Right ventricle myocardium inferior (tissue), 1 donor: ENCODE measurements at regions not wholly inside any gene's neighbourhood (a gene's known extent, or its start where the extent isn't known, plus 50 kb on each side); places are given as distances from the start of the nearest gene placed in this dataset.
A peak's percentile ranks its signal among the peaks of the same experiment; 100 is the strongest.
"Not testable (repeated sequence)": the region's sequence is repeated elsewhere in the genome, so short reads cannot be mapped to it uniquely, and the experiment has no call there.

Source experiments
- ATAC-seq: fragments of 200-7000 bp; cut with Tn5 transposase; one replicate; pipeline ENCODE4 v1.9.1; 2020; ENCODE audit warnings: mild to moderate bottlenecking, moderate library complexity
- DNase-seq: peaks from one replicate; pipeline ENCODE4 v3.0.0; 2021; ENCODE audit errors: missing footprints
- intact Hi-C: fragments of 100-400 bp; cut with DNase I; formaldehyde crosslinking; loops from one replicate; pipeline ENCODE4 v1.11.0; 2022
- donor health status: DM: no; HTN: yes; CAD: no; lungs with severe emphysema.

DNA sequence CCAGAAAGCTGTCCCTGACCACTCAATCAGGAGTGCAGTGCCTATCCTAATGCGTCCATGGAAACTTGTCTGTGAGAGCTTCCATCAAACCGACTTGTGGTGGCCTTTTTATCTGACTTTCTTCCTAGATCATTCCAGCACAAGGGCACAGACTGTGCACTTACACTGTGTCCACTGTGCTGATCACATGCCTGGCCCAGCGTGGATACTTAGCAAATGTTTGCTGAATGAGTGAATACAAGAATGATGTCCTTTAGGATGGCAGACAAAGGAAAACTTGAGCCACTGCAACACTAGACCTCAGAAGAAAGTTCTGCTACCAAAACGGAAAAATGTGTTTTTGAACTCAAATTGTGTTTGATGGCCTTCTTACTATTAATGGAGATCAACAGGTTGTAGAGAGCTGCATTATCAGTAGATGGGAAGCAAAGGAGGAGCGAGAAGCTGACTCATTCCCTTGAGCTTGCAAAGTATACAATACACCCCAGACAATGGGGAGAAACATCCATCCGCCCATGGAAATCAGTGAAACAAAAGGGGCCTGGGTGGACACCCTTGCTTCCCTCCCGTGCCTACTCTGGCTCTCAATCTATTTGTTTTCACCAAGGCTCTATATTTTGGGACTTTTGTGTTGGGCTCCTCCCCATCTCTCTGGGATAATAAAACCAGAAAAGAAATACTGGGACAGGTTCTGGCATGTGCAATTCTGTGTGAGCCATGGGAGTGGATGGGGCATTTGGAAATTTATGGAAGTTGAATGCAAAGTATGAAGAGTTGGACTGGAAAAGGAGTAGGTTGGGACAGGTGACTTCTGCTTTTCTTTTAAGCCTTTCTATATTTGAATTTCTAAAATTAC lies 76.2 kb upstream of the ZFAND5 start:
- ATAC-seq (no peak), DNase-seq (no peak)
- intact Hi-C loops: no loop called here

DNA sequence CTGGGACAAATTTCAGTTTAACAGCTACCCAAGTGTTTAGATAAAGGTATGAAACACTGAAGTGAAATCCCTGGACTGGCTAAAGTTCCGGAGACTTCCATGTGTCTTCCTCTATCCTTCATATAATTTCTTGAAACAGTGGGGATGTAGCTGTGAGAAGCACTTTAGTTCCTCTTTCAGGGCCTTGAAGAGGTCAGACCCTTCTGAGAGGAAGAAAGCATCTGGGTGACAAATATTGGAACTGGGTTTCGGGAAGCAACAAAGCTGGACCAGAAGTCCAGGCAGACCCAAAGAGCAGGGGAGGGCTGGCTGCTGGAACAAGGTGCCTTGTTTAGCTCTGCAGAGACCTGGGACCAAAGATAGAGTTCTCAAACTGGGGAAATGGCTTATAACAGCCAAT lies 75.4 kb upstream of the ZFAND5 start:
- ATAC-seq: peak; percentile 57
- intact Hi-C loops: no loop called here
- no peak for DNase-seq

DNA sequence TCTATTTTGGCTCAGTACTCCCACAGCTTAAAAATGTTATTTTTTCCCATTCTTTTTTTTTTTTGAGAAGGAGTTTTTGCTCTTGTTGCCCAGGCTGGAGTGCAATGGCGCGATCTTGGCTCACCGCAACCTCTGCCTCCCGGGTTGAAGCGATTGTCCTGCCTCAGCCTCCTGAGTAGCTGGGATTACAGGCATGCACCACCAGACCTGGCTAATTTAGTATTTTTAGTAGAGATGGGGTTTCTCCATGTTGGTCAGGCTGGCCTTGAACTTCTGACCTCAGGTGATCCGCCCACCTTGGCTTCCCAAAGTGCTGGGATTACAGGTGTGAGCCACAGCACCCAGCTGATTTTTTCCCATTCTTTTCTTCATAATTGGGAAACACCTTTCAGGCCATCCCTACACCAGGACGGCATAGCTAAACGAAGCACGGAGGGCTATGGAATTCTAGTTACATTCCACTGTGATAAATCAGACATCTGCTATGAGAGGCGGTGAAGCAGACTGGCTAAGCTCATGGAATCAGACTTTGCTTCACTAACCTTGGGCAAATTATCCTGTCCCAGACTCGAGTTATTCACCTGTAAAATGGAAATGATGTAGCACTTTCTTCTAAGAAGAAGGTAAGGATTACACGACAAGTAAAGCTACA lies 68.7 kb upstream of the ZFAND5 start:
- intact Hi-C loops, ATAC-seq, DNase-seq: not testable (repeated sequence)

DNA sequence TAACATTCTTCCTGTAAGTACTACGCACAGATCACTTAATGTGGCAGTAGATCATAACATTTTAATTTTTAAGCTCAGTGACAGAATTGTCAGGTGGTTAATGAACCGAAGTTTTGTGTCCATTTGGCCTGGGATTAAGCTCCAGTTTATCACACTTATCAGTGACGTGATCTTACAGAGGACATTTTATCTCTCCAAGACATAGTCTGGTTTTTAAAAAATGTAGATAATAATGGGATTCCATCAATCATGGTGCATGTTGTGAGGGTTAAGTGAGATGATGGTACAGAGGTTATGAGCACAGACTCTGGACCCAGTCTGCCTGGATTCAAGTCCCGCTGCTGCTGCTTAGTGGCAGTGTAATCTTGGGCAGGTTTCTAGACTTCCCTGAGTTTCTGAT lies 66.0 kb upstream of the ZFAND5 start:
- intact Hi-C loops: no loop called here
- no peak for ATAC-seq
- no peak for DNase-seq

DNA sequence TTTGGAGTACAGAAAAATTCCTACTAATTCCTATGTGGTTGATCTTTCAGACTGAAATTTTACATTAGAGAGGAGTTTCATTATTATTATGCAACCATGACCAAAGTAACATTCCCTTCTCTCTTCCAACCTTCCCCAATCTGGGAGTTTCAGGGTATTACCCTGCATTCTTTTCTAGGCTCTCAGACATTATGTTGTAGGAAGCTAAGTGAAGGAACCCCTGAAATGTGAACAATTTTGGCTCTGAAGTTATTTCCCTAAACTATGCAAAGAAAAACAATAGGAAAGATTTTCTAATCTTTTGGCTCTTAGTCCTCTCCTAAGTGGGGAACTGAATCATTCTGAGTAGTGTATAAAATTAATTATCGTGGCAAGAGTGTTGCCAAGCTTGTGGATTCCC lies 63.3 kb upstream of the ZFAND5 start:
- intact Hi-C loops: no loop called here
- DNase-seq (no peak), ATAC-seq (no peak)

DNA sequence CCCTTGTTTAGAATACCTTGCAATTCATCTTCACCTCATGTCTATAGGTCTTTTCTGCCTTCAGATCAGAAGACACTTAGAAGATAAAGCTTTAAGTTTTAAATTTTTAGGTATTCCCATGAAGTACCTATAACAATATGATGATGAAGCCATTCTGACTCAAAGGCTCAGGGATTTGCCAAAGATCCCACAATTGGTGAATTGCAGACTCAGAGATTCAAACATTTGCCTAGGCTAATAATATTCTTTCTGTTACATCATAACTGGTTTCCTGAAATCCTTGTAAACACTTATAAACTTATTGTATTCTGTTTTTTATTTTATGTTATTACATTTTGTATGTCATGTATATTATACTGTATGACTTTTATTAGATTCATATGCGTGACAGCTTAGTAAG lies 62.8 kb upstream of the ZFAND5 start:
- ATAC-seq (no peak), DNase-seq (no peak)
- intact Hi-C loops: no loop called here

DNA sequence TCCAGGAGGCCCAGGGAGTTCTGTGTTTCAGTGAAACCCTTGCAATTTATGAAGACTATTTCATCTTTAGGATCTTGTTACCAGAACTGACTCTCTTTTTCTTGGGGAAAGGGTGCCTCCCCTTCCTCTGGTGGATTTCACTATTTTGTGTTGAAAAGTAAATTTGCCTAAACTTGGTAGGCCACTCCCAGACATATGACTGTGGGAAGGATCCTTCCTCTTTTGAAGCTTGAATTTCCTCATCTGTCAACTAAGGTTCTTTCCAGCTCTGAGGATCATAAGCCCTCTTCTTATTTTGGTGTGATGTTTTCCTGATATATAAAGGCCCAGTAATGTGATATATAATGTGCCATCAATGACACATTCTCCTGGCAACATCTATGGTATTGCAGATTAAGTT lies 59.1 kb upstream of the ZFAND5 start:
- ATAC-seq (no peak), DNase-seq (no peak)
- intact Hi-C loops: no loop called here

DNA sequence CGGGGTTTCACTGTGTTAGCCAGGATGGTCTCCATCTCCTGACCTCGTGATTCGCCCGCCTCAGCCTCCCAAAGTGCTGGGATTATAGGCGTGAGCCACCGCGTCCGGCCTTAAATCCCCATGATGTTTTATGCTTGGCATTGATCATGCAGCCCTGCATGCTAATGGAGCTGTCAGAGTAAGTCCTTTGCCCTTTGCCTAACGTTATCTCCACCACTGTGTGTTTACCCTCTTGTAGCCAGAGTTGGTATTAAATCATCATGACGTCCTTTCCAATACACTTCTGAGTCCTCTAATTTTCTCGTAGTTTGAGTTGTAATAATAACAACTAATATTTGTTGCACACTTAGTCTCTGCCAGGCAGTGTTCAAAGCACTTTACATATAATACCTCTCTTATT lies 57.2 kb upstream of the ZFAND5 start:
- no peak for DNase-seq
- no peak for ATAC-seq
- intact Hi-C loops: no loop called here

DNA sequence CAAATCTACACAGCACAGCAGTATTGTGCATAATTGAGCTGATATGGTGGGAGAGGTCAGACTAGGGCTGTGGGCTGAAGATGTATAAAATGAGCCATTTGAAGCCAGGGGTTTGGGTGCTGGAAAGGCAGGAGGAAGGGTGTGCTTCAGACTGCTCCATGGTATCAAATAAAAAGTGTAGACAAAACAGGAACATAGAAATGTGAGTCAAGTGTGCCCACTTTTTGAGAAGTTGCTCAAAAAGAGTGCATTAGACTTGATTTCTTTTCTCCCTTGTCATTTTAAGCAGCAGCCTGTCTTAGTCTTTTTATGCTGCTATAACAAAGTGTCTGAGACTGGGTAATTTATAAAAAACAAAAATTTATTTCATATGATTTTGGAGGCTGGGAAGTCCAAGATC lies 55.8 kb upstream of the ZFAND5 start:
- intact Hi-C loops: no loop called here
- DNase-seq: no peak
- no peak for ATAC-seq

DNA sequence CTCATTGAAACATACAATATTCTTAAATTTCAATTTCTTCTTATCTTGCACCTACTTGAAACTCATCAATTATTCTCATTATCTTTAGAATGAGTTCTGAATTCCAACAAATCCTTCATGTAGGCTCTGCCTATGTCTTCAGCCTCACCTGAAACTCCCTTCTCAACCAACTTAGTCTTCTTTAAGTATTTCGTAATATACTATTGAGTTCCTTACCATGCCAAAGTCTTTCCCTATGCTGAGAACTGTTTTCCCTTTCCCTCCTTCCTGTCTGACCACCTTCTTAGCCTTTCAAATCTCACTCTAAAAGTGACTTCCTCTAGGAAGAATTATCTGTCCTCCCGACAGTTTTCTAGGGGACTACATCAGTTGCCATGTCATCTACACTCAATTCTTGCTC lies 50.9 kb upstream of the ZFAND5 start:
- intact Hi-C loops: no loop called here
- ATAC-seq (no peak), DNase-seq (no peak)

DNA sequence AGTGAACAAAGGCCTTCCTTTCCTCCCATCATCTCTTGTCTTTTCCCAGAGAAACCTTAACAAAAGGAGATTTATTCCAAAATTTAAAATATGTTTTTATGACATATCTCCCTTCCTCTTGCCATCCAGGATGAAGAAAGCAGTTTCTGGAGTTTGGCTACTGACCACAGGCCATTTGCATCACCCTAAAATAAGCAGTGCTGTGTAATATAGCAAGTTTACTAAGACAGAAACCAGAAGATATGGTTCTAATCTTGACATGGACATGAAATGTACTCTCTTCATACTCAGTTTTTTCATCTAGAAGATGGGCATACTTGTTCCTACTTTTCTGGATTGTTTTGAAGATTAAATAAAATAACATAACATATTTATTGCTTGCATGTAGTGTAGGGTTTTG lies 50.2 kb upstream of the ZFAND5 start:
- intact Hi-C loops: no loop called here
- DNase-seq (no peak), ATAC-seq (no peak)
